Upper lobe of left lung (tissue), 4 donors: ENCODE measurements at regions not wholly inside any gene's neighbourhood (a gene's known extent, or its start where the extent isn't known, plus 50 kb on each side); places are given as distances from the start of the nearest gene placed in this dataset.

ENCODE experiments used
- POLR2A ChIP-seq, 4 donors: fragments of 450-650 bp; IDR thresholded peaks; one replicate each; pipeline ENCODE4 v1.5.1; 2016 to 2017; ENCODE audit warnings: antibody characterized with exemption in 4 of 4, mild to moderate bottlenecking in 2 of 4
- POLR2AphosphoS5 ChIP-seq, 2 donors: sonication (generic); formaldehyde crosslinking; IDR thresholded peaks; one replicate each; pipeline ENCODE4 v1.5.1; 2017; ENCODE audit warnings: antibody characterized with exemption in 2 of 2
- TF ChIP-seq, protein P1 (sequence below), 6 experiments: fragments of 450-650 bp in 4 of 6; fragments of 200-600 bp in 2 of 6; sonication (generic) in 2 of 6; IDR thresholded peaks; one replicate each; pipeline ENCODE4 v1.5.1; 2016 to 2019; ENCODE audit warnings: antibody characterized with exemption in 6 of 6

DNA sequence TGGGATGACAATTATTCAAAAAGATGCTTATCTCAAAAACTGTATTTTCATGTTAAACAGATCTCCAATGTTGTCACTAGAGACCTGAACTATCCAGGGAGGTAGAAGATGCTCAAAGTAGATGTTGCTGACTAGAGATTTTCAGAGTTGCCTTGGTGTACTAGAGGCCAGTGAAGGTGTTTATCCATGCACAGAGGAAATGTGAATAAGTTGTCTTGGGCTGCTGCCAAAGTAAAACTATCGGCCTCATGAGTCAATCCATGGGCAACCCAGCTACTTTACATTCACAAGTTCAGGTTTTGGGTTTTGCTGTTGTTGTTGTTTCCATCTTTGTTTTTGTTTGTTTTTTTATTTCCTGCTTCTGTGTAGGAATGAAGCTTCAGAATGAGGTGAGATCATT is 141.1 kb upstream of the RANBP3L start:
- TF ChIP-seq, protein P1, sequence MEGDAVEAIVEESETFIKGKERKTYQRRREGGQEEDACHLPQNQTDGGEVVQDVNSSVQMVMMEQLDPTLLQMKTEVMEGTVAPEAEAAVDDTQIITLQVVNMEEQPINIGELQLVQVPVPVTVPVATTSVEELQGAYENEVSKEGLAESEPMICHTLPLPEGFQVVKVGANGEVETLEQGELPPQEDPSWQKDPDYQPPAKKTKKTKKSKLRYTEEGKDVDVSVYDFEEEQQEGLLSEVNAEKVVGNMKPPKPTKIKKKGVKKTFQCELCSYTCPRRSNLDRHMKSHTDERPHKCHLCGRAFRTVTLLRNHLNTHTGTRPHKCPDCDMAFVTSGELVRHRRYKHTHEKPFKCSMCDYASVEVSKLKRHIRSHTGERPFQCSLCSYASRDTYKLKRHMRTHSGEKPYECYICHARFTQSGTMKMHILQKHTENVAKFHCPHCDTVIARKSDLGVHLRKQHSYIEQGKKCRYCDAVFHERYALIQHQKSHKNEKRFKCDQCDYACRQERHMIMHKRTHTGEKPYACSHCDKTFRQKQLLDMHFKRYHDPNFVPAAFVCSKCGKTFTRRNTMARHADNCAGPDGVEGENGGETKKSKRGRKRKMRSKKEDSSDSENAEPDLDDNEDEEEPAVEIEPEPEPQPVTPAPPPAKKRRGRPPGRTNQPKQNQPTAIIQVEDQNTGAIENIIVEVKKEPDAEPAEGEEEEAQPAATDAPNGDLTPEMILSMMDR (IDR thresholded peaks at IDR 0.05), result no peak
- TF ChIP-seq POLR2A (IDR thresholded peaks at IDR 0.05) (no peak), POLR2AphosphoS5 (IDR thresholded peaks at IDR 0.05) (no peak)
